H9 (cell line): ENCODE measurements at regions not wholly inside any gene's neighbourhood (a gene's known extent, or its start where the extent isn't known, plus 50 kb on each side); places are given as distances from the start of the nearest gene placed in this dataset.

Experiments used
- DNase-seq: peaks from one replicate; pipeline ENCODE4 v3.0.0-alpha.2; 2017
- H2AFZ ChIP-seq: one replicate; pipeline ENCODE4 v1.6.1; 2013; ENCODE audit warnings: mild to moderate bottlenecking, low read length, control low read depth, moderate library complexity
- H2AK5ac ChIP-seq: 2 replicates; pipeline ENCODE4 v1.6.1; 2013; ENCODE audit warnings: low read length, control low read depth, mixed read lengths; ENCODE audit not compliant: insufficient read length
- H2BK120ac ChIP-seq: one replicate; pipeline ENCODE4 v1.6.1; 2013; ENCODE audit warnings: low read depth, mild to moderate bottlenecking, low read length, control low read depth, inconsistent platforms; ENCODE audit not compliant: poor library complexity, severe bottlenecking
- H2BK12ac ChIP-seq: 2 replicates; pipeline ENCODE4 v1.6.1; 2013; ENCODE audit warnings: low read length, control low read depth, mixed read lengths, low read depth; ENCODE audit not compliant: insufficient read length
- H2BK15ac ChIP-seq: 2 replicates; pipeline ENCODE4 v1.6.1; 2013; ENCODE audit warnings: low read depth, low read length, control low read depth
- H2BK20ac ChIP-seq: one replicate; pipeline ENCODE4 v1.6.1; 2013; ENCODE audit warnings: low read depth, mild to moderate bottlenecking, low read length, control low read depth, inconsistent platforms; ENCODE audit not compliant: poor library complexity, severe bottlenecking
- H2BK5ac ChIP-seq: 2 replicates; pipeline ENCODE4 v1.6.1; 2013; ENCODE audit warnings: low read length, control low read depth, mixed read lengths; ENCODE audit not compliant: insufficient read length
- H3K14ac ChIP-seq: 2 replicates; pipeline ENCODE4 v1.6.1; 2013; ENCODE audit warnings: low read length, control low read depth; ENCODE audit not compliant: insufficient read depth
- H3K18ac ChIP-seq: 2 replicates; pipeline ENCODE4 v1.6.1; 2013; ENCODE audit warnings: low read depth, mild to moderate bottlenecking, mixed read lengths, low read length, control low read depth; ENCODE audit not compliant: insufficient read length
- H3K23ac ChIP-seq: 2 replicates; pipeline ENCODE4 v1.6.1; 2013; ENCODE audit warnings: low read length, control low read depth, mixed read lengths, low read depth; ENCODE audit not compliant: insufficient read length
- H3K23me2 ChIP-seq: 2 replicates; pipeline ENCODE4 v1.6.1; 2013; ENCODE audit warnings: low read depth, mild to moderate bottlenecking, mixed read lengths, low read length, control low read depth; ENCODE audit not compliant: insufficient read length, poor library complexity, severe bottlenecking
- H3K27ac ChIP-seq: 2 replicates; pipeline ENCODE4 v1.5.1; 2013; ENCODE audit warnings: low read length, control low read depth, mixed read lengths, low read depth; ENCODE audit not compliant: insufficient read length
- H3K27me3 ChIP-seq: 2 replicates; pipeline ENCODE4 v1.6.1; 2013; ENCODE audit warnings: low read length, control low read depth, inconsistent platforms; ENCODE audit not compliant: insufficient read depth
- H3K4ac ChIP-seq: 2 replicates; pipeline ENCODE4 v1.6.1; 2013; ENCODE audit warnings: low read depth, mild to moderate bottlenecking, control low read depth, inconsistent platforms, low read length, moderate library complexity
- H3K4me1 ChIP-seq: 2 replicates; pipeline ENCODE4 v1.6.1; 2013; ENCODE audit warnings: low read length, control low read depth, inconsistent platforms; ENCODE audit not compliant: insufficient read depth
- H3K4me2 ChIP-seq: 2 replicates; pipeline ENCODE4 v1.6.1; 2013; ENCODE audit warnings: low read length, control low read depth, mixed read lengths; ENCODE audit not compliant: insufficient read length, insufficient read depth
- H3K56ac ChIP-seq: 2 replicates; pipeline ENCODE4 v1.6.1; 2013; ENCODE audit warnings: low read depth, mild to moderate bottlenecking, mixed read lengths, low read length, control low read depth; ENCODE audit not compliant: insufficient read length
- H3K79me1 ChIP-seq: 2 replicates; pipeline ENCODE4 v1.6.1; 2013; ENCODE audit warnings: low read depth, mild to moderate bottlenecking, moderate library complexity, low read length, control low read depth, inconsistent platforms; ENCODE audit not compliant: insufficient read depth, poor library complexity, severe bottlenecking
- H3K79me2 ChIP-seq: 2 replicates; pipeline ENCODE4 v1.6.1; 2013; ENCODE audit warnings: low read length, control low read depth, inconsistent platforms; ENCODE audit not compliant: insufficient read depth
- H3K9ac ChIP-seq: 2 replicates; pipeline ENCODE4 v1.6.1; 2013; ENCODE audit warnings: low read length, control low read depth, mixed read lengths; ENCODE audit not compliant: insufficient read length; ENCODE audit errors: extremely low read depth
- H3K9me3 ChIP-seq: one replicate; pipeline ENCODE4 v1.6.1; 2013; ENCODE audit warnings: low read depth, low read length, inconsistent platforms; ENCODE audit not compliant: control insufficient read depth
- H3T11ph ChIP-seq: one replicate; pipeline ENCODE4 v1.6.1; 2013; ENCODE audit warnings: mild to moderate bottlenecking, low read length, control low read depth, inconsistent platforms
- H4K20me1 ChIP-seq: one replicate; pipeline ENCODE4 v1.6.1; 2013; ENCODE audit not compliant: control insufficient read depth, insufficient read length, insufficient read depth
- H4K5ac ChIP-seq: 2 replicates; pipeline ENCODE4 v1.6.1; 2013; ENCODE audit warnings: low read depth, mild to moderate bottlenecking, mixed read lengths, low read length, control low read depth; ENCODE audit not compliant: insufficient read length
- H4K8ac ChIP-seq: replicated peaks from 2 replicates; pipeline ENCODE4 v1.6.1; 2013; ENCODE audit warnings: low read length, control low read depth, mixed read lengths, low read depth; ENCODE audit not compliant: insufficient read length
- H4K91ac ChIP-seq: 2 replicates; pipeline ENCODE4 v1.6.1; 2013; ENCODE audit warnings: low read depth, mild to moderate bottlenecking, moderate library complexity, mixed read lengths, low read length, control low read depth; ENCODE audit not compliant: insufficient read length
- H3K27ac Mint-ChIP-seq, 3 experiments: 2 replicates in 2 of 3; 3 replicates in 1 of 3; pipeline ENCODE4 v1.8.0; 2020 to 2021; ENCODE audit warnings: mixed read lengths in 3 of 3, mild to moderate bottlenecking in 1 of 3, moderate library complexity in 1 of 3
- H3K27me3 Mint-ChIP-seq: 2 replicates; pipeline ENCODE4 v1.8.0; 2021; ENCODE audit warnings: low read depth, mild to moderate bottlenecking, moderate library complexity, mixed read lengths
- H3K36me3 Mint-ChIP-seq, 3 experiments: 2 replicates in 2 of 3; 3 replicates in 1 of 3; pipeline ENCODE4 v1.8.0; 2020 to 2021; ENCODE audit warnings: low read depth in 3 of 3, mixed read lengths in 3 of 3; ENCODE audit not compliant: insufficient read depth in 1 of 3
- H3K4me1 Mint-ChIP-seq, 2 experiments: 2 replicates each; pipeline ENCODE4 v1.8.0; 2020; ENCODE audit warnings: mixed read lengths in 2 of 2
- H3K4me3 Mint-ChIP-seq, 2 experiments: 2 replicates in 1 of 2; 3 replicates in 1 of 2; pipeline ENCODE4 v1.8.0; 2020 to 2021; ENCODE audit warnings: mild to moderate bottlenecking in 2 of 2, mixed read lengths in 2 of 2, moderate library complexity in 1 of 2
- H3K9me3 Mint-ChIP-seq, 2 experiments: 2 replicates in 1 of 2; 3 replicates in 1 of 2; pipeline ENCODE4 v1.8.0; 2020; ENCODE audit warnings: mild to moderate bottlenecking in 2 of 2, mixed read lengths in 2 of 2, moderate library complexity in 1 of 2
- whole genome bisulfite sequencing: extraction: QIAGEN DNeasy Blood & Tissue Kit; methylation state at CpG from one replicate; pipeline ENCODE4 v1.1.7; 2013; ENCODE audit warnings: missing lambda C conversion rate, low lambda C conversion rate, mixed read lengths; ENCODE audit not compliant: insufficient read length; ENCODE audit errors: extremely low coverage; 5-methylcytosine and 5-hydroxymethylcytosine counted together
- TF ChIP-seq, protein P1 (sequence below): fragments of 200-600 bp; sonication (generic); conservative IDR thresholded peaks from 3 replicates; pipeline ENCODE4 v1.8.0; 2021; ENCODE audit warnings: antibody characterized with exemption, mild to moderate bottlenecking

GRCh38 chr12:82596483-82596882, 90.2 kb upstream of the TMTC2 start:
- no peak overlapping the region for H3K4ac ChIP-seq
- Mint-ChIP-seq H3K4me1 (no peaks in the 10 kb centered on the region), H3K27ac (no peak overlapping the region), H3K9me3 (no peaks in the 10 kb centered on the region), H3K4me3 (no peak overlapping the region), H3K27me3 (no peaks in the 10 kb centered on the region), H3K36me3 (no peaks in the 10 kb centered on the region)
- H4K5ac ChIP-seq, result no peak overlapping the region
- no peak for DNase-seq
- H4K20me1 ChIP-seq, result no peaks in the 10 kb centered on the region
- H3K27me3 ChIP-seq, result no peaks in the 10 kb centered on the region
- no peak overlapping the region for H2BK15ac ChIP-seq
- H3K4me1 ChIP-seq, result no peaks in the 10 kb centered on the region
- no peak overlapping the region for H3T11ph ChIP-seq
- no peak overlapping the region for H4K8ac ChIP-seq
- H2AK5ac ChIP-seq, result no peak overlapping the region
- H3K23ac ChIP-seq, result no peak overlapping the region
- H3K9ac ChIP-seq, result no peak overlapping the region
- H3K23me2 ChIP-seq, result no peaks in the 10 kb centered on the region
- H2BK12ac ChIP-seq, result no peak overlapping the region
- H4K91ac ChIP-seq, result no peak overlapping the region
- H3K79me1 ChIP-seq, result no peaks in the 10 kb centered on the region
- TF ChIP-seq, protein P1, sequence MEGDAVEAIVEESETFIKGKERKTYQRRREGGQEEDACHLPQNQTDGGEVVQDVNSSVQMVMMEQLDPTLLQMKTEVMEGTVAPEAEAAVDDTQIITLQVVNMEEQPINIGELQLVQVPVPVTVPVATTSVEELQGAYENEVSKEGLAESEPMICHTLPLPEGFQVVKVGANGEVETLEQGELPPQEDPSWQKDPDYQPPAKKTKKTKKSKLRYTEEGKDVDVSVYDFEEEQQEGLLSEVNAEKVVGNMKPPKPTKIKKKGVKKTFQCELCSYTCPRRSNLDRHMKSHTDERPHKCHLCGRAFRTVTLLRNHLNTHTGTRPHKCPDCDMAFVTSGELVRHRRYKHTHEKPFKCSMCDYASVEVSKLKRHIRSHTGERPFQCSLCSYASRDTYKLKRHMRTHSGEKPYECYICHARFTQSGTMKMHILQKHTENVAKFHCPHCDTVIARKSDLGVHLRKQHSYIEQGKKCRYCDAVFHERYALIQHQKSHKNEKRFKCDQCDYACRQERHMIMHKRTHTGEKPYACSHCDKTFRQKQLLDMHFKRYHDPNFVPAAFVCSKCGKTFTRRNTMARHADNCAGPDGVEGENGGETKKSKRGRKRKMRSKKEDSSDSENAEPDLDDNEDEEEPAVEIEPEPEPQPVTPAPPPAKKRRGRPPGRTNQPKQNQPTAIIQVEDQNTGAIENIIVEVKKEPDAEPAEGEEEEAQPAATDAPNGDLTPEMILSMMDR, result no peak
- H2AFZ ChIP-seq, result no peak overlapping the region
- H3K79me2 ChIP-seq, result no peaks in the 10 kb centered on the region
- no peak overlapping the region for H3K18ac ChIP-seq
- WGBS, result no CpG with 5 or more reads among the region's 1 CpG
- no peak overlapping the region for H2BK120ac ChIP-seq
- H3K56ac ChIP-seq, result no peak overlapping the region
- H2BK20ac ChIP-seq, result no peak overlapping the region
- H3K4me2 ChIP-seq, result no peak overlapping the region
- no peaks in the 10 kb centered on the region for H3K9me3 ChIP-seq
- H3K27ac ChIP-seq, result no peak overlapping the region
- no peak overlapping the region for H3K14ac ChIP-seq
- H2BK5ac ChIP-seq, result no peak overlapping the region
